HG03558 (cell line): ENCODE measurements at regions not wholly inside any gene's neighbourhood (a gene's known extent, or its start where the extent isn't known, plus 50 kb on each side); places are given as distances from the start of the nearest gene placed in this dataset.
"Not testable (repeated sequence)": the region's sequence is repeated elsewhere in the genome, so short reads cannot be mapped to it uniquely, and the experiment has no call there.

Experiments
- ATAC-seq: cut with Tn5 transposase; IDR thresholded peaks from one replicate; pipeline ENCODE4 v1.9.1; 2021; ENCODE audit warnings: moderate number of reproducible peaks; ENCODE audit not compliant: unreplicated experiment; ENCODE audit errors: extremely low read depth

DNA sequence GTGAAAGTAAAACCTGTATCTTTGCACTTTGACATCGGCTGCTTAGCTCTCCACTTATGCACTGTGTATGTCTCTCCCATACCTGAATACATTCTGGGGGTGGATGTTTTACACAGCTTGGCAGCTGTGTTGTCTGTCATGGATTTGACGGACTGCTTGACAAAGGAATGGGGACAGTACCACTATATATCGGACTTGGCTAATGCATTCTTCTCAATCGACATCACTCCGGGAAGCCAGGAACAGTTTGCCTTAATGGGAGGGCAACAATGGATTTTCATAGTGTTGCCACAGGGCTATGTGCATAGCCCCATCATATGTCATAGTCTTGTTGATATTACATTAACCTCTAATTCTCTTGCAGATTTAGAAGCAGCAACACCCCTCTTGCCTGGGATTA lies 1008.3 kb downstream of the DNAH5 start:
- no peak for ATAC-seq

DNA sequence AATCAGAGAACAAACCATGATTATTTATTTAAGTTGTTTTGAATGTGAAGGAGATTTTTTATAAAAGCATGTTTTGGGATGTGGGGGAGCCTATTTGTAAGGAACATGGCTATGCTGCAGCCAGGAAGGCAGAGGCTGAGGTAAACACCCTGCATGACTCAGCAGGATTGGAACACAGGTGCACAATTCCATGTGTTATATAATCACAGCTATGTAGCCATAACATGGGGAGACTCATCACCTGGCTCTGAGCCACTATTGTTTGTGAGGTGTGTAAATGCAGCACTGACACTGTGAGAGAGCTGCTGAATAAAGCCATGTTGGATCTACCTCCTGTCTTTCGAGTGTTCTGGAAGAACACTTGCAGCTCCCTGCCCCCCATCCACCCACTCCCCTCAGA lies 1009.8 kb downstream of the DNAH5 start:
- ATAC-seq = no peak

DNA sequence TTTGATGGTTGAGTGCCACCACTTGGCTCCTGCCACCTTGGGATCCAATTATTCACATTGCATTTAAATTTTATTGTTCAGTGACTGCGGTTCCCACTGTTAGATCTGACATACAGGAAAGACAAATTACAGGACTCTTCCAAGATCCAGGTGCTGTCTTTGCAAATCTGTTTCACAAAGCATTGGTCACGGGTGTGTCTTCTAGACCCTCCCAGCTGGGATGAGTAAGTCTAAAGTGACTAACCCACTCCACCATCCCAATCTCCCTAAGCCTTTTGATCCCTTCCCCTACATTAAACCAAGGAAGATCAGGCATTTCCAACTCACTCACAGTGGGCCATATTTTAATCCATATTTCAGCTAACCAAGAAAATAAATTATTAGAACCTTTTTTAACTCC lies 1016.3 kb upstream of the CTNND2 start:
- no peak for ATAC-seq

DNA sequence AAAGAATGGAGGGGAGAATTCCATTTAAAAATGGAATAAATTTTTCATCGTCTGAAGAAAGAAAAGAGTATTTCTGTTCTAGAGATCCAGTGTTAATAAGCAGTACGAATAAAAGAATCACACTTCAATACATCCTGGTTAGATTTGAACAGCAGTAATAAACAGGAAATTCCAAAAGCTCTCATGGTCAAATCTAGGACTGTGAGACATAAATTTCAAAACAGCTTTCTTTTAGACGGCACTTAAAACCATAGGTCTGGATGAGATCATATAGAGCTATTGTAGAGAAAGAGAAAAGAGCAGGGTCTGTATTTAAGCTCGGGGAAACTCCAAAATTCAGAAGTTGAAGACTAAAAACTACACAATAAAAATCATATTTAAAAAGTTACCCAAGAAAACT lies 1006.9 kb upstream of the CTNND2 start:
- ATAC-seq = no peak

DNA sequence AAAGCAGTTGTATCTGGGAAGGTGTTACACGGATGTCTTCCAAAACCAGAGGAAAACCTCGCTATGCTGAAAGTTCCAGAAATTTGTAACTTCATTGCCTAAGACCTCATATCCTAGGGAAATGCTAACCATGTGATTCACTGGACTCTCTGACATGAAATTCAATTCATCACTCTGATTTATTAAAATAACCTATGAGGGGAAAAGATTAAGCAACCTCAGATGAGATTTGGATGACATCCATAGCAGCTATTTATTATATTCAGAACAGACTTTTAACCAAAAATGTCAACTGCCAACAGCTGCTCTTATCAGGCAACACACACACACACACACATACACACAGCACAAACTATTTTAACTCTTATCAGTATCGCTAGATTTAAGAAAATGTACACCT lies 1006.4 kb upstream of the CTNND2 start:
- no peak for ATAC-seq

DNA sequence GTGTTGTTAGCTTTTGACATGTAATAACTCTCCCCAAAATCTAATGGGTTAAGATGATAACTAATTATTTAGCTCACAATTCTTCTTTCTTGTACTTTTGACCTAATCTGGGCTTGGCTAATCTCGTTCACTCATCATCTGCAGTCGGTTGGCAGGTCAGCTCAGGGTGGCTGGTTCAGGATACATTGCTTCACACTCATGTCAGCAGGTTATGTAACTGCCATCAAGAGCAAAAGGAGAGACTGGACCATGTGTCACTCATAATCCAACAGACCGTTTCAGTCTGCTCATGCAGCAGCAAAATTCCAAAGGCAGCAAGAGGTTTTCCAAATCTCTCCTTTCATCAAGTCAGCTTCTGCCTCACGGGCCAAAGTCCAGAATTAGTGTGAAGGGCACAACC lies 998.4 kb upstream of the CTNND2 start:
- no peak for ATAC-seq

DNA sequence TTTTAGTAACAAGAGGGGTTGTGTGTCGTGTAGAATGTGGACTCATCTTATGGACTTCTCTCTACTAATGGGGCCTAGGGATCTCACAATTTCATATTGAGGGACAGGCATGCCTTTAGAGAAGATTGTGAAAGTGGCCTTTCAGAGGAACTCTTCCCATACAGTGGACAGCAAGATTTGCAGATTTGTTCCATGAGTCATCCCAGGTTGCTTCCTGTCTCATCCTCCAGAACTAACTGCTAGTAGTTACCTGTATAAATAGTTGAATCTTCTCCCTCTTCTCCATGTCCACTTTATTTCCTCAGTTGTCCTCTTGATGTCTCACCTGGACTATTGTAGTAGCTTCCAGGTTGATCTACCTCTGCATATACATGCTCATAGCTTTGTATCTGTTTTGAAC lies 997.5 kb upstream of the CTNND2 start:
- no peak for ATAC-seq

DNA sequence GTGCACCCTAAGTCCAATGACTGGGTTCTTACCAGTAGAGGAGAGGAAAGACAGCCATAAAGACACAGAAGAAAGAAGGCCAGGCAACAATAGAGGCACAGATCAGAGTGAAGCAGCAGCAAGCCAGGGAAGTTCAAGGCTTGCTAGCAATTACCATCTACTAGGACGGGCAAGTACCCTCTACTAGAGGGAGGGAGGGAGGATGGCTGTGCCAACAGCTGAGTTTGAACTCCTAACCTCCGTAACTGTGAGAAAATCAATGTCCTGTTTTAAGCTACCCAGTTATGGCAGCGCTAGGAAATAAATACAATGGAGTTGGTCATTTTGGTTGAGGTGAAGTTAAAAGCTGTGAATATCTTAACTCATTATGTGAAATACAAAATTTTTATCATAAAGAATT lies 991.8 kb upstream of the CTNND2 start:
- ATAC-seq = no peak

DNA sequence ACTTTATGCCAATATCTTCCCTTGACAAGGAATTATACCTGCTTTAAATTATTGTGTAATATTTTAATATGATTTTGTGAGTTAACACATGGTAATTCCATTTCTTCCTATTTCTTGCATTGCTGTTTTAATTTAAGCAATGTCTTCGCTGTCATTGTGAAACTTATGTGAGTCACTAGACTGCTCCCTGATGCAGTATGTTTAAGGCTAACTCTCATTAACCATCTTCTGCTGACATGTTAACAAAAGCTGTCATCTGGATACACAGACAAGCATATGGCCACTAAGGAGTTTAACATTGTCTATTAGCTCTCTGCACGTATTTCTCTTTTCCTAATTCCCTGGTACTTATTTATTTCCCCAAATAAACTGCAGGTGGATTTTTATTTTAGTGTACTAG lies 980.8 kb upstream of the CTNND2 start:
- no peak for ATAC-seq

DNA sequence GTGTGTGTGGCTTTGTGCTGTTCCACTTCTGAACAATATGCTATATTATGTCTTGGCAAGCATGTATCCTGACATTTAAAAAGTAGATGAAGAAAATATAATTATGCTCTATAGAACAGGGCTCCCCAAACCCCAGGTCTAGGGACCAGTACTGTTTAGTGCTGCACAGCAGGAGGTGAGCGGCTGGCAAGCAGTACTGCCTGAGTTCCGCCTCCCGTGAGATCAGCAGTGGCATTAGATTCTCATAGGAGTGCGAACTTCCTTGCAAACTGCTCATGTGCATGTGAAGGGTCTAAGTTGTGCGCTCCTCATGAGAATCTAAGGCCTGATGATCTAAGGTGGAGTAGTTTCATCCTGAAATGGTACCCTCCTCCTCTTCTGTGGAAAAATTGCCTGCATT lies 979.1 kb upstream of the CTNND2 start:
- no peak for ATAC-seq

DNA sequence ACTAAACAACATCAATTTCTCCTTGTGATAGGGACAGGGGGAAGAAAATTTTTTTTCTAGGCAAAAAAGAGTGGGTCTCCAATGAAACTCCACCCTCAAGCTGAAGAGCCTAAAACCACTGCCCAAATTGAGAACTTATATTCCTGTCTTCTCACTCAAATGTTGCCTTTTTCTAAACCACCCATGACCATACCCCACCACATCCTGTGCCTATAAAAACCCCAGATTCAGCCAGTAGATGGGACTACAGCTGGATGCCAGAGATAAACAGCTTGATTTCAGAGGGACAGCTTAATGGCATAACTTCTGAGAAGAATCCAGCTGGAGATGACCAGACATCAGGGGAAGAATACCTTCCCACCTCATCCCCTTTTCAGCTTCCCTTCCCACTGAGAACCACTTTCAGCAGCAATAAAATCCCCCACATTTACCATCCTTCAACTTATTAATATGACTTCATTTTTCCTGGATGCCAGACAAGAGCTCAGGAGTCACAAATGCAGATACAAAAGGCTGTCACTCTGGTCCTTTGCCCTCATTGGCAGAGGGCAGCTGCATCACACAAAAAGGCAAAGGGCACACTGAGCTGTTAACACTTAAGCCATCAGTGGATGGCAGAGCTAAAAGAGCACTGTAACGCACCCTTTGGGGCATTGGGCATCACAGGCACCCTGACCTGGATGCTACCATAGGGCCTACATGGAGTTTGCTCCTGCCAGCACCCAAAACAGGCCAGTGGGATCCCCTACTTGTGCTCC lies 972.5 kb upstream of the CTNND2 start:
- no peak for ATAC-seq

DNA sequence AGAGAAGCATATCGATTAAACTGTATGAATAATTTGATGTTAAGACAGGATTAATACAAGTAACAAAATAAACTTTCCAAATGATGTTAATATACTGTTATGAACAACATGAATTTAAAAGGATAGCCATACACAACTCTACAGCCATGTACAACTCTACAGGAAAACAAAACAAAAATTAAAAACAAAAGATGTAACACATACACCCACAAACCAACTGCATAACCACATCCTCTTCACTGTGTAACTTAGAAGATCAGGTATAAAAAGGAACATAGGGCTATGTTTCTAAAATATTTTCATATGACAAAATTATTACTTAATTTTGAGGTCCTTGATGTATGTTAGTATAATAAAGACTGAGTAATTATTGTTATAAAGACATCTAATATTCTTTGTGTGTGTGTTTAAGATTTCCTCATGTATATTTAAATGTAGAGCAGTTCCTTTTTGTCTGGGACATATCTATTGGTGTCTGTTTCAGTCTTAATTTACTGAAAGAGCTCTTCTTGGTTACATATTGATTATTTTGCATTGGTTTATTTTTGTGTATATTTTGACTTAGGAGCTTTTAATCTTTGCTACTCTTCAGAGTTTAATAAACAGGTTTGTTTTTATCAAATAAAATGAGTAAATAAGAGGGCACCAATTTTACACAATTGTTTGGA lies 966.8 kb upstream of the CTNND2 start:
- no peak for ATAC-seq

DNA sequence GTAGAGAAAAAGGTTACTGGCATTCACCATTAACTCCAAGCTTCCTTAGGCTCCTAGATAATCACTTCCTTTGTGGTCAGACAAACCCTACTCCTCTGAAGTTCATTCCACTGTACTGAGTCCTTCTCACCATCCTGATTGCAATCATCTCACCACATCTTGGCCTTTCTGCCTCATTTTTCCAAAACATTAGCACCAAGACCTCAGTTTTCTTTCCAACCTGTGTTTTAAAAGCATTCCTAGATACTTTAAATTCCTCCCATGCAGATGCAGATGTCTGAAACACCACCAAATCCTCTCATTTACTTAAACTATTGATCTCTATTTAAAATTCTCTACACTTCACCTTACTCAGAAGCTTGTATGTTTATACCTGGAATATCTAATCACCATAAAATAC lies 961.3 kb upstream of the CTNND2 start:
- ATAC-seq = no peak

DNA sequence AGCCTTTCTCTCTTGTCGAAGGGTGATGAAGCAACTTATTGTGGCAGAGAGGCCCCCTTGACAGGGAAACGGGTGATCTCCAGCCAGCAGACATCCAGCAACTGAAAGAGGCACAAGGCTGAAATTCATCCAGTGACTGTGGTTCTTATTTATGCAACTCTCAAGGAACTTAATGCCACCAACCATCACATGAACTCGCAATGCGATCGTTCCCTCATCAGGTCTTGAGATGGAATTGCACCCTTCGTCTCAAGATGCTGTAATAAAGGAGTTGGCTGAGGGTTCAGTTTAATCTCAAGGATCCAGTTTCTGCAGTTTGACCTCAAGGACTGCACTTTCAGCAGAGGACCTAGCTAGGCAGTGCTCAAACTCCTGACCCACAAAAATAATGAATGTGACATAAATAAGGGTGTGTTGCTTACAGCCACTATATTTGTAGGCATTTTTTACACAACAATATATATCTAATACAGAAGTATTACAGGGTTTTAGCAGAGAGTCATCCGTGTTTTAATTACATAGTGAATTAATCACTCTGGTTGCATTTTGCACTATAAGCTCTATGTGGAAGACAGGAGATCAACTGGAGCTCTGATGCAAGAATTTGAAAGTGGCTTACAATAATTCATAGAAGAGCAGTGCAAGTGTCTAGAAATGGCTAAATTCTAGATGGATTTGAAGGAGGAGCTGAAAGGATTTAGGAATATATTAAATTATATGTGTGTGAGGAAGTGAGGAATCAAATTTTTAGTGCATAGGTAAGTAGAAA lies 957.8 kb upstream of the CTNND2 start:
- no peak for ATAC-seq

DNA sequence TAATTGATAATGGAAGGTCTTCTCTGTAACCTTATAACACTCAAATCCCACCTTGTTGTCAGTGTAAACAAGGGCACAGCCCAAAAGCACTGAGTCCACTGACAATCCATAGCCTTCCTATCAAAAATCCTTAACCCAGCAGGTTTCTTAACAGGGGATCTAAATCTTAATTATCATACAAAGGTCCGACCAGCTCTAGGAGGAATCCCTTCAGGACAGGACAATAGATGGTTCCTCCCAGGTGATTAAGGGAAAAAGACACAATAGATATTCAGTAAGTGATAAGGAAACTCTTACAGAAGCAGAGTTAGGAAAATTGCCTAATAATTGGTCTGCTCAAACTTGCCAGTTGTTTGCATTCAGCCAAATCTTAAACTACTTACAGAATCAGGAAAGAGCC lies 951.9 kb upstream of the CTNND2 start:
- not testable (repeated sequence) for ATAC-seq

DNA sequence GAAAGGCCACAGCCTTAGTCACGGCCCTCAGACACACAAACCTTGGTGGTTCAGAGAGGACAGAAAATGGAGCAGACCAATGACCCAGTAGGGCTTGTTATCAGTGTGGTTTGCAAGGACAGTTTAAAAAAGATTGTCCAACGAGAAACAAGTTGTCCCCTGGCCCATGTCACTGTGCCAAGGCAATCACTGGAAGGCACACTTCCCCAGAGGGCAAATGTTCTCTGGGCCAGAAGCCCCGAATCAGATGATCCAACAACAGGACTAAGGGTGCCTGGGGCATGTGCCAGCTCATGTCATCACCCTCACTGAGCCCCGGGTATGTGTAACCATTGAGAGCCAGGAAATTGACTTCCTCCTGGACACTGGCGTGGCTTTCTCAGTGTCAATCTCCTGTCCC lies 950.1 kb upstream of the CTNND2 start:
- no peak for ATAC-seq

DNA sequence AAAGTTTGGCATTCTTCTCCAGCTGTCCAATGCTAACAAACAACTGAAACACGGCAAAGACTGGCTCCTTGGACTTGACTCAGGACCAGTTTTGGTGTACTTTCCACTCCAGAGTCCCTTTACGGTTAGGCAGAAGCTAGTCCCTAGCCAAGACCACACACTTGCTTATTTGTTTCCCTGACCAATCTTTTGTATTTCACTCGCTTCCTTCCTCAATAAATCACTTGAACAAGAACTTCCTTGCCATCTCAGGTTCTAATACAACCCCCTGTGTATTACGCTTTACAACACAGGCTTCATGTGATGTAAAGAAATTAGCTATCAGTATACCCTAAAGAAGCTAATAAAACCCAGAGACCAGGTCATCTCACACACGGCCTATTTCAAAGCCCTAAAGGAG lies 947.5 kb upstream of the CTNND2 start:
- ATAC-seq = no peak

DNA sequence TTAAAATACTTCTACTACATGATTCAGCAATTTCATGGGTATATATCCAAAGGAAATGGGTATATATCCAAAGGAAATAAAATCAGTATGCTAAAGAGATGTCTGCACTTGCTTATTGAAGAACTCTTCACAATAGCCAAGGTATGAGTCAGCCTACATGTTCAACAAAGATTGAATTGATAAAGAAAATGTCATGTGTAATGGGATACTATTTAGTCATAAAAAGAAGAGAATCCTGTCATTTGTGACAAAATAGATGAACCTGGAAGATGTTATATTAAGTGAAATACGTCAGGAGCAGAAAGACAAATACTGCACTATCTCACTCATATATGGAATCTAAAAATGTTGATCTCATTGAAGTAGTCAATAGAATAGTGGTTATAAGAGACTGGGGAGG lies 944.5 kb upstream of the CTNND2 start:
- no peak for ATAC-seq

DNA sequence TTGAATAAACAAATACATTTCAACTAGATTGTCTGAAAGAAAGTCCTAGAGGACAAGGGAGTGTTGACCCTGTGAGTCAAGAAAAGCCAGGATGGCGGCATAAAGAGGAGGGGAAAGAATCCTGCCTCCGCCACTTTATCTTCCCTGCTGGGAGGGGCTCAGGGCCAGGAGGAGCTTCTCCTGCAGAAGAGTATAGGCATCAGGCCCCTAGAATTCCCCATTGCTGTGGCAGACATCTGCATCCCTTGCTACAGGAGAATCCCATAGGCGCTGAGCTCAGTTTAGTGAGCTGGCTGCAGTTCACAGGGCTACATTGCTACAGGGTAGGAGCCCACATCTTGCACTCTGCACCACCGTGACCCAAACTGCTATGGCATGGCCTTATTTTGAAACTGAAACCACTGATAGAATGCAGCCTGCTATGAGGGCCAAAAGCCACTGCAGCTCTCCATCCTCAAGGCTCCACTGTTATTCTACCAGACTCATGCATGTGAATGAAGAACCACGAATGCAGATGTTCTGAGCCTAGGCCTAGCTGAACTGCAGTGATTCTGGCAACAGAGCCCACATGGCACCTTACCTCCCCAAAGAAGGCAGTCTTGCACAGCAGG lies 941.4 kb upstream of the CTNND2 start:
- no peak for ATAC-seq

DNA sequence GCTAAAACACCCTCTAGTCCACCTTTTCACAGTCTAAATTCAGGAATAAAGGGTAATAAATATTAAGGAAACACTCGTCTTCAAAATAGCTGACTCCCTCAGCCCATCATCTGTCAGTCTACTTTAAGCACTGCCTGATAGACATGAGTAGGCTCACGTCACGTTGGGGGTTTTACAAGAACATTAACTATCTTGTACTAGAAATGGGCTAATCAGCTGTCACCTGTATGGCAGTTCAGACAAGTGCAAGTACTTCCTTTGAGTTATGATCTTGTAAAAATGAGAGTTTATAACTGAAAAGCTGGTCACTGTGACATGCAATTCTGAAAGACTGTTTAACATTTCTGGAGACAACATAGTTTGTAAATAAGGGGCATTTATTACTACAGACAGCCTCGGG lies 936.7 kb upstream of the CTNND2 start:
- ATAC-seq = no peak

DNA sequence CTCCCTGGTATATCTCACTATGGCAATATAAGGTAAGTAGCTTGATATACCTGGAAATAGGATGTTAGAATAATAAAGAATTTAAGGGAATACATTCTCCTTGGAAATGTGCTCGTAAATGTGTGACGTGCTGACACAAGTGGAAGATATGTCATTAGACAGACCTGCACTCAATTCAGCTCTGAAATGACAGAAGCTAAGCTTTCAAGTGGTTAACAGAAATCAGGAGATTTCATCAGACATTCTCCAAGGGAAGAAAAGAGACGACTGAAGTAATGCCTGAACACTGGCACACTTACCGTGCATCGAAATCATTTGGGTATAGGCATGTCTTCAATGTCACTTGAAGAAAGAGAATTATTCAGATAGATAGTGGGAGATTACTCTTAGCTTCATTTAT lies 933.3 kb upstream of the CTNND2 start:
- no peak for ATAC-seq
